NCI-H2107 (cell line): ENCODE measurements at regions not wholly inside any gene's neighbourhood (a gene's known extent, or its start where the extent isn't known, plus 50 kb on each side); places are given as distances from the start of the nearest gene placed in this dataset.

ENCODE experiments used
- DNase-seq: peaks from one replicate; lab custom pipeline; 2025; lab: John Stamatoyannopoulos, UW

- DNase-seq, result no peak
Observed at GRCh38 chr4:18954538-18954937, 933.0 kb upstream of the LCORL start.

GRCh38 chr4:18953613-18954012 is 932.1 kb upstream of the LCORL start:
- DNase-seq, result no peak

DNA sequence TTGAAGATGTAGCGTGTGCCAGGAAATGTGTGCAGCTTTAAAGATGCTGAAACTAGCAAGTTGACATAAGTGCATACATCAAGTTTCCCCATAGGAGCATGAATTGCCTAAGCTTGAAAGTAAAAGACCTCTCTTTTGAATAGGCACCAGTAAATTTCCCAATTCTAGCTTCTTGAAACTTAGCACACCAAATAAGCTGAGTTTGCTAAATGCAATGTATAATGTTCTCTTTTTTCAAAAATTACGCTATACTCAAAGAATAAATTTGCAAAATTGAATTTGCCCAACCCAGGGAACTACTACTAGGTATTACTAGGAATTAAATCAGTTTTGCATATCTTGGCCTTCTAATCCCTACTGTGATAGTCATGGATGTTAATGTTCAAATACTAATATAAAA is 923.9 kb upstream of the LCORL start:
- no peak for DNase-seq

DNA sequence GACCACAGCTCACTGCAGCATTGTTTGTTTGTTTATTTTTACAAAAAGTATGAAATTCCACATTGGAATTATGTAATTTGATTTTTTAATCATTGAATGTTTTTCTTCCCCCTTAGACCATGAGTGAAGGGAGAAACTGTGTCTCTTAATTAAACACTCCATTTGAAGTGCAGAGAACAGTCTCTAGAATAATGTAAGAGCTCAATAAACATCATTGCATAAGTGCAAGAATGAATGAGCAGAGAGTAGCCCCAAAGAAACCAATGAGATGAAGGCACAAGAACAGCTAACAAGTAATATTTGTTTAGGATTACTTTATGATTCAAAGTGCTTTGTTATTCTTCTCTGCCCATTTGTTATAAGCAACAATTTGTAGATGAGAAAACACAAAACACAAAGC is 921.3 kb upstream of the LCORL start:
- no peak for DNase-seq

DNA sequence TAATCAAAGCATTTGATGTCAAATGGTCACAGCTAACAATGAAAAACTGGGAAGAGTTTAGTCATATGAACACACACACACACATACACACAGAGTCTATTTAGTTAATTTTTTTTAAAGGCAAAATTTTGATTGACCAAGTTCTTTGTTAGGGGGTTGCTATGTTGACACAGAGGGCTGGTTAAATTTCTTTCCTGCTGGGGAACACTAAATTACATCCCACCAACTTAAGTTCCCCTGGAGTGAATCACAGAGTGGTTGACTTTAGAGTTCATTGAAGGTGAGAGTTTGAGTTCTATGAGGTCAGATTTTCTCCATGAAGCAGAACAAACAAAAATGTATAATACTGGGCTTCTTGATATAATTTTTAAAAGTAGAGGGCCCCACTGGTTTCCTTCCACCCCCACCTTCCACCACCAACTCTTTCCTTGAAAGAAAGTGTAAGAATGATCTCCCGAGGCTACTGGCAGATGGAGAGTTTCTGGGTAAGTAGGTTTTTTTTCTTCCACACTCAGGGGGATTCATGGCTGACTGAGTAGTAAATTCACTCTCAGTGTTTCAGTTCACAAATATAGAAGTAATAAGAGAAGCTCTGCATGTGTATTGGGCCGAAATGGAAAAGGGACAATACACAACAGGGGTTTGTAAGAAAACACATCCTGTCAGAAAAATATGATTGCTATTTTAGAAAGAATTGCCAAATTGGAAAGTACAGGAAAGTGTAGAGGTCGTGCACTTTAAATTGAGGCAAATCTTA is 917.0 kb upstream of the LCORL start:
- no peak for DNase-seq

- DNase-seq, result no peak
Observed at GRCh38 chr4:18937746-18938145, 916.2 kb upstream of the LCORL start.

DNA sequence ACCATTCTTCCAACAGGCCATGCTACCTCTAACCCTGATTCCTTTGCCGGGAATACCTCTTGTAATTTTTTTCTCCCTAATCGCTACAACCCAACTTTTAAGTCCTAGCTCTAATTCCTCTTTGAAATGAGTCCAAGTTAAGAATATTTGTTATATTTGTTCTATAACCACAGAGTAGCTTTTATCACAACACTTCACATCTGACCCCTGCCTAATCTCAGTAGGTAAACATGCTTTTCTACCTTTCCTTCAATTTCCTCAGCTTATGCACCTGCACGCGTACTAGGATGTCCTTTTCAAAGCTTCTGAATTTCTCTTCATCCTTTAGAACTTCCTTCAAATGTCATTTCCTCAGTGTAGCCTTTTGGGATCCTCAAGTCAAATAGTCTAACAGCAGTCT is 915.5 kb upstream of the LCORL start:
- no peak for DNase-seq

DNA sequence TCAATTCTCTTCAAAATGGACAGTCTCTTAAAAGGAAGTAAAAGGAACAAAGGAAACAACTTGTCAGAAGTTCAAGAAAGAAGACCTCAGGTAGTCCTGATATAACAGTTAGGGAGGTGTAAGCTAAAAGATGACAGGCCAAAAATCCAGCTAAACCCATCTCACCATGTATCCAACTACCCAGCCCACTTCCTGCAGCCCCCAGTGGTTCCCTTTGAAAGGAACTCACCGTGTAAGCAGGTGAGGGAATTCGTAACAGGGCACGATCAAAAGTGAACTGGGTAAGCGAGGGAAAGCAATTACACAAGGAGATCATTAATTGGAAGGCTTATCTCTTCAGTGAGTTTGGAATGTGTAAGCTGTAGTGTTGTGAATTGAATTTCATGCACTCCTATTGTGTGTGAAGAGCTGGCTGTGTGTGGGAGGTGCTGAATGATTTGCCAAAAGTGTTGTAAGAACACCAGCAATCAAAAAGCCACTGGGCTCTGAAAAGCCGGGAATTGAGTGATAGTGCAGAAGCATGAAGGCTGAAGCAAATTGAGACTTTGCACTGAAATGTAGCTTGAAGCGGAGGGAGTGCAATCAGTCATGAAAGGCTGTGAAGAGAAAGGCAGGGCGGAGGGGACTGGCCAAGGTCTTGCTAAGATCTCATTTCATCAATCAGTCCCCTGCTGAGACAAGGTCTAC is 914.2 kb upstream of the LCORL start:
- DNase-seq, result no peak

- DNase-seq, result no peak
Observed at GRCh38 chr4:18934197-18934596, 912.6 kb upstream of the LCORL start.

DNA sequence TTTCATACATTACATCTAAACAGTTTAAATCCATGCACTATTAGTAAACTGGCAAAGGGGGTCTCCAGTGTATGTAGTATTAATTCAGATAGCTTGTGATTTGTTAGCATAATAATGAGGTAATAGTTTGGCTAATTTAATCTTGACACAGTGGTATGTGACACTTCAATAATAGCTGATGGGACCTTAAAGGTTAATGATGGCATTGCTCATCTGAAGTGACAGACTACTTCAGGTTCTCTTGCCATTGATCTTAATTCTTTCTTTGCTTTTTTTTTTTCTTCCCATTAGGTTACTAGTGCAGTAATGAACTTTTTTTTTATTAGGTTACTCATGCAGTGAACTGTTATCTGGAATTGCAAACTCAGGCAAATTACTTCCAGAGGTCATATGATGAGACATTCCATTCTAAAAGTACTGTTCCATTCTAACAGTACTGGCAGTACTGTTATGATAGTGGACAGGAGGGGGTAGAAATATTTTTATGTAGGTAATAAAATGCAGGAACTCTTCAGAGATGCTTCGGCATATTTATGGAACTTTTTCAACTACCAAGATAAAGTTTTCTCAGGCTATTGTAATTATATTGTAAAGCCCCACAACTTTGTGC is 911.3 kb upstream of the LCORL start:
- no peak for DNase-seq

- no peak for DNase-seq
Observed at GRCh38 chr4:18931643-18932377, 910.3 kb upstream of the LCORL start.

DNA sequence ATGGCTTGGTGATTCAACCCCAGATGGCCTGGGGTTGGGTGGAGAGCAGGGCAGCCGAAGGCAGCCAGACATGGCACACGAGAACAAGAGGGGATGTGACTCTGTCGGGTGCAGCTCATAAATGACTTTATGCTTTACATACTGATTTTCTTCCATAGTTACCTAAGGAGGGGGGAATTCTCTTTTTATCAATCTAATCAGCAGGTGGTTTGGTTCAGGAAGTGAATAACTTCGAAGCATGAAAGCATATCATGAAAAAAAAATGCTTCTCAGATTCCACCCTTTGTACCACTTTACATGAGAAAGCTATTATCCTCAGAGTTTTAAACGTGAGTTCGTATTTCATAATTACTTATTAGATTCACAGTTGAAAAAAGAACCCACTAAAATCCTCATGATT is 908.9 kb upstream of the LCORL start:
- no peak for DNase-seq

DNA sequence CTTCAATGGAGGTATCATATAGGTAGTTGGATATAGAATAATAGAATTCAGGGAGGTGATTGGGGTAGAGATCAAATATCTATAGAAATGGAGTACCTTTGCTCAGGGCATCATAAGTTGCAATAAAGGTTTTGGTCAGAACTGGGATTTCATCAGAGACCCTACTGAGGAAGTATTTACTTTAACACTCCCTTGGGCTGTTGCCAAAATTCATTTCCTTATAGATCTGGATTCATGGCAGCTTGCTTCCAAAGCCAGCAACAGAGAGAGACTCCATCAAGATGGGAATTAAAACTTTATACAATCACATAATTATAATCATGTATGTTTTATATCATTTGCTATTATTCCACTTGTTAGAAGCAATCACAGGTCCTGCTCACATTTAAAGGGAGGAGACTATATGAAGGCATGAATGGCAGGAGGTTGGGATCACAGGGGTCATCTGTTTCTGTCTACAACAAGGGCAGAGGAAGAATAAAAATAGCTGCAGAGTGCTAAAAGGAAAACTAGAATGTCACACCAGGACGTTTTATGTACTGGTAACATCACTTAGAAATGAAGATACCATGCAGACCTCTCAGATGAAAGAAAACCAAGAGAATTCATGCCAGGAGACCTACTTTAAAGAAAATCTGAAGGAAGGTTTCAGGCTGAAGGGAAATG is 902.1 kb upstream of the LCORL start:
- no peak for DNase-seq

- no peak for DNase-seq
Observed at GRCh38 chr4:18917689-18918088, 896.1 kb upstream of the LCORL start.

DNA sequence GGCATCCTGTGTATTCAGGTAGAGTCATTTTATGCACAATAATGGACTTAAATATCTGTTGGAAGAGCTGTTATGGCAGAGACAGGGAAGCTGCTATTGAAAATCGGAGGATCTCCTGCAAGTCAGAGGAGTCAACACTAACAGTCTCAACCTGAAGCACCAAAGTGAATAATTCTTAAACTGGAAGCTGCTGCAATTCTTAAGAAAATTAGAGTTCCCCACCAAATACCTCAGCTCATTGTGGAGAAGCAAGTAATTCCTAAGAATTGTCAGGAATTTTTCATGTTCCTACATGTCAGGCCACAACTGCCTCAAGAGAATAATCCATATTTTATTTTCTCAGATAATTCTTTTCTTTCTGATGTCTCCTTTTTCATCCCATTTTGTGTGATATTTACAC is 892.6 kb upstream of the LCORL start:
- no peak for DNase-seq

GRCh38 chr4:18894928-18895327 is 873.4 kb upstream of the LCORL start:
- no peak for DNase-seq

DNA sequence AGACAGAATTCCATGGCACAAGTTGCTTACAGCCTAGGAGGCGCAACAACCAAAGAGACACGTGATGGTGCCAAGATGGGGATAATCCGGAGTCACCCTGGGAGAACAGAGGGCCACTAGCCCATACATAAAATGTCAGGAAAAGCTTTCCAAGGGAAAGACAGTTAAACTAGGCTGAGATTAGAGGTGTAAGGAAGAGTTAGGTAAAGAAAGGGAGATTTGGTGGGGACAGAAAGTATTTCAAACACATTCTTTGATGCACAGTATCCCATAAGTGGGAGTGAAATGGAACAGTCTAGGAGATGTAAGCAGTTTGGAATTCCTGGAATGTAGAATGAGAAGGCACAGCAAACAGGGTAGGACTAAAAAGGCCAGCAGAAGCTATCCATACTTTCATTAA is 860.9 kb upstream of the LCORL start:
- no peak for DNase-seq

DNA sequence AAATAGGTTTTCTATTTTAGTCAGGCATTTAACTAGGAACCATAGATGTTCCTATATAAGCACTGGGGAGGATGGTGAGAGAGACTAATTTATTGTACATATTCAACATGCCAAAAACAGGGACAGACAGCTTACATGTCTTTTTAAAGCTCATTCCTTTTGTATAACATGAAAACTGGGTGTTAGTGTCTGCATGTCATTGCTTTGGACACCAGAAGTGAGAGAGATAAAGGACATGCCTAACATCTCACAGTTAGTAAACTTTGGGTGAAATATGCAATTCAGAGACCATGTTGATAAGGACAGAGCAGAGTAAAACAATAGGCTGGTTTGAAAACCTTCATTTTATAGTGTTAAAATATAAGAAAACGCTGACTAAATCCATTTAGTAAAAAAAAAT is 860.0 kb upstream of the LCORL start:
- DNase-seq, result no peak

- DNase-seq, result no peak
Observed at GRCh38 chr4:18880871-18881270, 859.3 kb upstream of the LCORL start.

DNA sequence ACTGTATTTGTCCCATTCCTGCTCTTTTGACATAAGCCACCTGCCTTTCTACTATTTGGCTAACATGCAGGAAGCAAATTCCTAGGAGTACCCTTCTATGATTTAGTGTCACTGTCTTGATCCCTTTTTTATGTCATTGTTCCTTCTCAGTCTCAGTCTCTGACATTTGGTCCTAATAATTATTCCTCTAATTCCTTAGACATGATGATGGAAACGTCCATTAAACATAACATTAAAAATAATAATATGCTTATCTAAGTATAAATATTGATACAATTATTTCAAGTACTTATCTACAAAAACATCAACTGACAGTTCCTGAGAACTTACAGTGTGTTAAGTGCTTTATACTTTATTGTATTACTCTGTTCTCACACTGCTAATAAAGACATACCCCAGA is 857.0 kb upstream of the LCORL start:
- no peak for DNase-seq

GRCh38 chr4:18869166-18869565 is 847.6 kb upstream of the LCORL start:
- no peak for DNase-seq

GRCh38 chr4:18860836-18861530 is 839.4 kb upstream of the LCORL start:
- DNase-seq, result no peak
